Panc1 (cell line): ENCODE measurements at regions not wholly inside any gene's neighbourhood (a gene's known extent, or its start where the extent isn't known, plus 50 kb on each side); places are given as distances from the start of the nearest gene placed in this dataset.

Source experiments
- ATAC-seq: fragments of 200-7000 bp; cut with Tn5 transposase; 2 replicates; pipeline ENCODE4 v1.9.1; 2020; ENCODE audit warnings: mild to moderate bottlenecking, moderate library complexity
- BruUV-seq: library from RNA; stranded (reverse); fragments of 400-500 nt; replicated peaks from 2 replicates; lab custom pipeline; 2021; lab: Mats Ljungman, UMichigan
- CTCF ChIA-PET: fragments of 300-600 bp; sonication (Branson Sonifier 250); formaldehyde crosslinking; loops from one replicate; lab custom pipeline; 2022; ENCODE audit warnings: antibody characterized with exemption; lab: Charles Lee
- POLR2A ChIA-PET: fragments of 300-600 bp; sonication (Branson Sonifier 250); formaldehyde crosslinking; loops from one replicate; lab custom pipeline; 2022; ENCODE audit warnings: antibody characterized with exemption; lab: Charles Lee
- DNase-seq: peaks from one replicate; pipeline ENCODE4 v3.0.0-alpha.2; 2010; ENCODE audit warnings: low read depth, low spot score
- H3K27ac ChIP-seq: 2 replicates; pipeline ENCODE4 v1.5.1; 2011; ENCODE audit warnings: mild to moderate bottlenecking, low read length, inconsistent platforms
- H3K27me3 ChIP-seq: fragments of 200-500 bp; sonication (Bioruptor generic); 2 replicates; pipeline ENCODE4 v1.6.0; 2014; ENCODE audit warnings: low read length, inconsistent platforms; ENCODE audit not compliant: control insufficient read depth, insufficient read depth
- H3K36me3 ChIP-seq: fragments of 200-500 bp; sonication (Bioruptor generic); 2 replicates; pipeline ENCODE4 v1.5.1; 2014; ENCODE audit warnings: inconsistent platforms, mild to moderate bottlenecking, low read length, moderate library complexity; ENCODE audit not compliant: control insufficient read depth, insufficient read depth
- H3K4me1 ChIP-seq: 2 replicates; pipeline ENCODE4 v1.5.1; 2011; ENCODE audit warnings: inconsistent platforms, mild to moderate bottlenecking, low read length, moderate library complexity; ENCODE audit not compliant: control insufficient read depth, insufficient read depth
- H3K4me3 ChIP-seq, 2 experiments: 2 replicates each; pipeline ENCODE4 v1.5.1; 2011 to 2012; ENCODE audit warnings: low read depth in 2 of 2, low read length in 2 of 2, mild to moderate bottlenecking in 2 of 2, inconsistent platforms in 1 of 2, moderate library complexity in 1 of 2
- H3K9me3 ChIP-seq: fragments of 200-500 bp; sonication (Bioruptor generic); 2 replicates; pipeline ENCODE4 v1.5.1; 2014; ENCODE audit warnings: low read depth, mild to moderate bottlenecking, inconsistent platforms, low read length, moderate library complexity; ENCODE audit not compliant: control insufficient read depth, insufficient read depth
- CTCF ChIP-seq: fragments of 450-650 bp; IDR thresholded peaks from 2 replicates; pipeline ENCODE4 v1.5.1; 2017; ENCODE audit warnings: mild to moderate bottlenecking
- POLR2AphosphoS5 ChIP-seq: IDR thresholded peaks from 2 replicates; pipeline ENCODE4 v1.6.1; 2012; ENCODE audit warnings: mild to moderate bottlenecking, low read depth, low read length, moderate library complexity
- SIN3A ChIP-seq: IDR thresholded peaks from 2 replicates; pipeline ENCODE4 v1.6.1; 2012; ENCODE audit warnings: low read depth, mild to moderate bottlenecking, low read length, moderate library complexity, borderline replicate concordance; ENCODE audit not compliant: insufficient read depth
- TCF7L2 ChIP-seq: IDR thresholded peaks from 2 replicates; pipeline ENCODE4 v1.6.1; 2011; ENCODE audit warnings: mild to moderate bottlenecking, low read depth, low read length, inconsistent platforms
- in situ Hi-C: cut with HindIII; loops from 2 replicates; pipeline ENCODE4 v1.10.0; 2016; ENCODE audit warnings: low sequenced_read_pairs, low pct_unique_long_range_greater_than_20kb
- intact Hi-C: fragments of 100-400 bp; cut with micrococcal nuclease; formaldehyde crosslinking; loops from one replicate; pipeline ENCODE4 v1.10.0; 2022; ENCODE audit not compliant: unreplicated experiment
- TF ChIP-seq, protein P1 (sequence below), 2 experiments: IDR thresholded peaks; 2 replicates each; pipeline ENCODE4 v1.6.1; 2011 to 2012; ENCODE audit warnings: low read depth in 2 of 2, control low read depth in 1 of 2, low read length in 1 of 2, mild to moderate bottlenecking in 1 of 2, moderate library complexity in 1 of 2; ENCODE audit not compliant: insufficient read depth in 1 of 2

- Histone ChIP-seq H3K27ac (no peak overlapping the region), H3K27me3 (no peaks in the 10 kb centered on the region), H3K4me3 (no peak overlapping the region), H3K36me3 (no peaks in the 10 kb centered on the region), H3K4me1 (no peaks in the 10 kb centered on the region), H3K9me3 (no peaks in the 10 kb centered on the region)
- no peak for ATAC-seq
- DNase-seq, result no peak
- BruUV-seq, result no TSS peak
- ChIA-PET POLR2A (no interaction called here), CTCF (no interaction called here)
- intact Hi-C loops (no loop called here), in situ Hi-C loops (no loop called here)
- TF ChIP-seq SIN3A (no peak), CTCF (no peak), POLR2AphosphoS5 (no peak), TCF7L2 (no peak)
- TF ChIP-seq, protein P1, sequence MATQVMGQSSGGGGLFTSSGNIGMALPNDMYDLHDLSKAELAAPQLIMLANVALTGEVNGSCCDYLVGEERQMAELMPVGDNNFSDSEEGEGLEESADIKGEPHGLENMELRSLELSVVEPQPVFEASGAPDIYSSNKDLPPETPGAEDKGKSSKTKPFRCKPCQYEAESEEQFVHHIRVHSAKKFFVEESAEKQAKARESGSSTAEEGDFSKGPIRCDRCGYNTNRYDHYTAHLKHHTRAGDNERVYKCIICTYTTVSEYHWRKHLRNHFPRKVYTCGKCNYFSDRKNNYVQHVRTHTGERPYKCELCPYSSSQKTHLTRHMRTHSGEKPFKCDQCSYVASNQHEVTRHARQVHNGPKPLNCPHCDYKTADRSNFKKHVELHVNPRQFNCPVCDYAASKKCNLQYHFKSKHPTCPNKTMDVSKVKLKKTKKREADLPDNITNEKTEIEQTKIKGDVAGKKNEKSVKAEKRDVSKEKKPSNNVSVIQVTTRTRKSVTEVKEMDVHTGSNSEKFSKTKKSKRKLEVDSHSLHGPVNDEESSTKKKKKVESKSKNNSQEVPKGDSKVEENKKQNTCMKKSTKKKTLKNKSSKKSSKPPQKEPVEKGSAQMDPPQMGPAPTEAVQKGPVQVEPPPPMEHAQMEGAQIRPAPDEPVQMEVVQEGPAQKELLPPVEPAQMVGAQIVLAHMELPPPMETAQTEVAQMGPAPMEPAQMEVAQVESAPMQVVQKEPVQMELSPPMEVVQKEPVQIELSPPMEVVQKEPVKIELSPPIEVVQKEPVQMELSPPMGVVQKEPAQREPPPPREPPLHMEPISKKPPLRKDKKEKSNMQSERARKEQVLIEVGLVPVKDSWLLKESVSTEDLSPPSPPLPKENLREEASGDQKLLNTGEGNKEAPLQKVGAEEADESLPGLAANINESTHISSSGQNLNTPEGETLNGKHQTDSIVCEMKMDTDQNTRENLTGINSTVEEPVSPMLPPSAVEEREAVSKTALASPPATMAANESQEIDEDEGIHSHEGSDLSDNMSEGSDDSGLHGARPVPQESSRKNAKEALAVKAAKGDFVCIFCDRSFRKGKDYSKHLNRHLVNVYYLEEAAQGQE (IDR thresholded peaks at IDR 0.05; ENCODE audit: insufficient read depth in 1 of 2, low read depth in 2 of 2, low read length in 1 of 2), result no peak
Observed at GRCh38 chr2:128531856-128532255, 213.2 kb upstream of the HS6ST1 start.

- in situ Hi-C loops (no loop called here), intact Hi-C loops (no loop called here)
- BruUV-seq, result no TSS peak
- no peak overlapping the region for H3K4me3 ChIP-seq
- CTCF ChIA-PET, result no interaction called here
- no peaks in the 10 kb centered on the region for H3K27me3 ChIP-seq
- no peaks in the 10 kb centered on the region for H3K4me1 ChIP-seq
- H3K27ac ChIP-seq, result no peak overlapping the region
- ATAC-seq (no peak), DNase-seq (no peak)
- POLR2A ChIA-PET, result no interaction called here
- TF ChIP-seq POLR2AphosphoS5, result no peak
- TF ChIP-seq CTCF, result no peak
- TF ChIP-seq SIN3A, result no peak
- no peak for TF ChIP-seq TCF7L2
- TF ChIP-seq, protein P1 (IDR thresholded peaks at IDR 0.05; ENCODE audit: insufficient read depth in 1 of 2, low read depth in 2 of 2, low read length in 1 of 2), result no peak
- no peaks in the 10 kb centered on the region for H3K36me3 ChIP-seq
- no peaks in the 10 kb centered on the region for H3K9me3 ChIP-seq
Observed at GRCh38 chr2:128533101-128533500, 214.4 kb upstream of the HS6ST1 start.
